Activated naive CD8-positive, alpha-beta T cell treated with anti-CD3 and anti-CD28 coated beads, Interleukin-2, amount 10 ng/mL, durations not matched to agents 7 days and 5 days (primary cell): ENCODE measurements at regions not wholly inside any gene's neighbourhood (a gene's known extent, or its start where the extent isn't known, plus 50 kb on each side); places are given as distances from the start of the nearest gene placed in this dataset.

Experiments used
- ATAC-seq: fragments of 150-1000 bp; cut with Tn5 transposase; one replicate; pipeline ENCODE4 v1.10.0; 2021; ENCODE audit warnings: low read depth, moderate library complexity
- POLR2A ChIA-PET: fragments of 350-600 bp; sonication (Branson Sonifier 250); formaldehyde crosslinking; loops from one replicate; lab custom pipeline; 2021; ENCODE audit warnings: antibody characterized with exemption; lab: Charles Lee
- DNase-seq: peaks from one replicate; pipeline ENCODE4 v3.0.0; 2021
- H3K27ac Mint-ChIP-seq: one replicate; pipeline ENCODE4 v1.8.0; 2022; ENCODE audit warnings: mild to moderate bottlenecking, mixed read lengths
- H3K27me3 Mint-ChIP-seq: one replicate; pipeline ENCODE4 v1.8.0; 2022; ENCODE audit warnings: mild to moderate bottlenecking, moderate library complexity, mixed read lengths
- H3K36me3 Mint-ChIP-seq: one replicate; pipeline ENCODE4 v1.8.0; 2021; ENCODE audit warnings: mild to moderate bottlenecking, mixed read lengths
- H3K4me1 Mint-ChIP-seq: one replicate; pipeline ENCODE4 v1.8.0; 2021; ENCODE audit warnings: mixed read lengths
- H3K4me3 Mint-ChIP-seq: one replicate; pipeline ENCODE4 v1.8.0; 2022; ENCODE audit warnings: mild to moderate bottlenecking, moderate library complexity, mixed read lengths
- H3K9me3 Mint-ChIP-seq: one replicate; pipeline ENCODE4 v1.8.0; 2021; ENCODE audit warnings: mixed read lengths

DNA sequence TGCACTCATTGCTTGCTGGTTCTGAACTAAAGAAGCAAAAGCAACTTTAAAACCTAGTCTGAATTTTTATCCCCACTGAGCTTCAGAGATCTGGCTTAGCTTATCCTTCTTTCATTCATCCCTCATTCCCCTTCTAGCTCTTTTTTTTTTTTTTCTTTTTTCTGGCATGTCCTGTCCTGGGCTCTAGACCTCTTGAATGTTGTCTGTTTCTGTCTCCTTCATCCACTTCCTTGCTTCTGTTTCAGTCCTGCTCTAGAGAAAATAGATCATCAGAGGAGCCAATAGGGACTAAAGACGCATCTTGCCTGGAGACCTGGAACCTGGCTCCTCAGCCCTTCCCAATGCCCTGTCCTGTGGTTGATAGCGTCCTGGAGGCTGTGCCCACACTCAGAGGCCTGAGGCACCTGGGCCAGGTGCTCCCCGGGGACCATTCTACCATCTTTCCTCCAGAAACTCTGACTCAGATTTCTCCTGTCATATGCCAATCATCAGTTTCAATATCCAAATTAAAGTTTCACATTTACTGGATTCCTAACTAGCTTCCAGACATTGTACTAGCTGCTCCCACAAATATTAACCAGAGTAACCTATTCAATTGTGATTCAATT lies 115.7 kb upstream of the GATB start:
- Mint-ChIP-seq H3K27ac (no peak overlapping the region), H3K36me3 (no peaks in the 10 kb centered on the region), H3K4me3 (no peak overlapping the region), H3K27me3 (no peaks in the 10 kb centered on the region), H3K9me3 (peaks cover 6% of the 10 kb centered on the region), H3K4me1 (peaks cover 4% of the 10 kb centered on the region)
- ATAC-seq (no peak), DNase-seq (no peak)
- POLR2A ChIA-PET, result no interaction called here

DNA sequence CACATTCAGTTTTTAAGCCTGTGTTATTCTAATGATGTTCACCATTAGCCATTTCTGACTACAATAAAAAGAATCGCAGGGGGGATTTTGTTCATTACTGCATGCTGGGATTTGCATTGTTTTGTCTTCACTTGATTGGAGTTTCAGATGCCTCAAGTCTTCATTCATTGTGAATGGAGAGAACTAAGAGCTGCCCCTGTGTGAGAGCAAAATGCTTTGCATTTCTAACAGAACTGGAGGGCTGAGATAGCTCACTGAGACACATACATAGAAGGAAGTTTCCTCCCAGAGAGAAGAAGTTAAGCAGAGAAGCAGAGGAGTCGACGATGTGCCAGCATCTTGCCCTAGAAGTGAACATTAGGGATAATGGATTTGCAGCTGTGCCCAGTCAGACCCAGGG lies 113.5 kb upstream of the GATB start:
- POLR2A ChIA-PET, result no interaction called here
- no peak for ATAC-seq

DNA sequence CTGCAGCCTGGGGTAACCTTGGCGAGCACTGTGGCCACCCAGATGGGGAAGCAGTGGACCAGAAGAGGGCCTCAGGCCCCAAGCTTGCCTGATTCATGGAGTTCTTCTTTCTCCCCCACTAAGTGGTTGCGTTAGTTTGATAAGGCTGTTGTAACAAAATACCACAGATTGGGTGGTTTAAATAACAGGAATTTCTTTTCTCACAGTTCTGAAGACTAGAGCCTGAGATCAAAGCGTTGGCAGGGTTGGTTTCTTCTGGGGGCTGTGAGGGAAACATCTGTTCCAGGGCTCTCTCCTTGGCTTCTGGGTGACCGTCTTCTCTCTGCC lies 105.7 kb upstream of the GATB start:
- Mint-ChIP-seq H3K27me3 (no peaks in the 10 kb centered on the region), H3K36me3 (no peaks in the 10 kb centered on the region), H3K9me3 (peaks cover 4% of the 10 kb centered on the region), H3K4me3 (no peak overlapping the region), H3K4me1 (peaks cover 3% of the 10 kb centered on the region), H3K27ac (no peak overlapping the region)
- POLR2A ChIA-PET, result no interaction called here
- DNase-seq (no peak), ATAC-seq (no peak)

More for the DNA sequence above, 113.5 kb upstream of the GATB start:
- Mint-ChIP-seq H3K27ac (no peak overlapping the region), H3K4me1 (no peaks in the 10 kb centered on the region), H3K9me3 (peaks cover 6% of the 10 kb centered on the region), H3K27me3 (no peaks in the 10 kb centered on the region), H3K36me3 (no peaks in the 10 kb centered on the region), H3K4me3 (no peak overlapping the region)
- no peak for DNase-seq

DNA sequence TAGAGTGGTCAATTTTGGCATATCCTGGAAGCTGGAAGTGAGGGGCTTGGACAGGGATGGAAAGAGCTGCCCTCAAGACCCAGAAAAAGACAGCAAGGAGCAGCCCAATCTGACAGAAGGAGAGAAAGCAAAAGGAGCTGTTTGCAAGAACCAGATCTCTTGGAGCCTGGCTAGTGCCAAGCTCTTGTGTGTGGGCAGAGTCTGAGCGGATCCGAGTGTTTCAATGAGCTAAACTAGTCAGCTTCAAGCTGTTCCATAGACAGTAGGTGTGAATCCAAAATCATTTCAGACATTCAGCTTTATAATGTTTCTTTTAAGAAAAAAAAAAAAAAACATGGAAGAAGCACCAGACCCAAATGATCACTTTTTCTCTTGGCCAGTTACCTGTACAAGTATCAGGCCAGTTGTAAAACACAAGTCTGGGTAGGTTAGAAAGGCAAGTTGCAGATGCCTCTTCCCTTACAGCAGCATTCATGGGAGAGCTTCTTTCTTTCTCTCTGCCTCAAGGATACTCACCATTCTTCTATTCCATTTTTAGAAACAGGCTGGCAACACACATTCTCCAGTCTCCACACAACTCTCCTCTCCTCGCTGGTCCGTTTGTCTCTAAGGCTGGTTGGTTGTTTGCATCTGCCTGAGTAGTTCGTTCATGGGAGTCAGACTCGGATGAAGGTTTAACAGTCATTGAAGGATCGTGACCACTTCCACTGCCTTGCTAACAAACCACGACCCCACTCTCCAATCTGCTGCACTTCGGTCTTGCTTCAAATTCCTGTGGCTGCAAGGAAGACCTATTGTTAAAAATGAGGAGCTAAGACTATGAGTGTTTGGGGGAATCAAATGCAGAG lies 105.2 kb upstream of the GATB start:
- Mint-ChIP-seq H3K4me3 (no peak overlapping the region), H3K27me3 (peaks cover 2% of the 10 kb centered on the region), H3K36me3 (no peaks in the 10 kb centered on the region), H3K4me1 (peaks cover 3% of the 10 kb centered on the region), H3K9me3 (peaks cover 4% of the 10 kb centered on the region), H3K27ac (no peak overlapping the region)
- DNase-seq, result no peak
- no peak for ATAC-seq
- POLR2A ChIA-PET, result no interaction called here

DNA sequence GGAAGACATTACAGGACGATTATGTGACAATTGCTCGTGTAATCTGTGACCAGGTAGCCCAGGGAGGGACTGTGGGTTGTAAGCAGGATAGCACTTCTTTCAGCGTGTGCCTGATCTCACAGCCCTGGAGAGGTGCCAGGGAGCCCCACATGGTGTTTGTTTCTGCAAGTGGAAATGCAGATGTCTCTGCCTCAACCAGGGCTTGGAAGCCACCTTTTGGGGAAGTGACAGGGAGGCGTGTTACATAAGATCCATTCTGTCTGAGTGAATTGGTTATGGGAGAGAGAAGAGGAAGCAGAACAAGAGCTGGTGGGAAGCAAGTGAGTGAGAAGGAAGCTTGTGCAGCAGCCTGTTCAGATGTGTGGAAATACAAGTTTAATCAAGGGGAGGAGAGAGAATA lies 104.5 kb upstream of the GATB start:
- Mint-ChIP-seq H3K4me1 (peaks cover 3% of the 10 kb centered on the region), H3K27ac (peak overlapping the region; percentile 35), H3K4me3 (no peak overlapping the region), H3K9me3 (peaks cover 4% of the 10 kb centered on the region), H3K27me3 (peaks cover 2% of the 10 kb centered on the region), H3K36me3 (no peaks in the 10 kb centered on the region)
- no peak for ATAC-seq
- POLR2A ChIA-PET, result no interaction called here
- no peak for DNase-seq

DNA sequence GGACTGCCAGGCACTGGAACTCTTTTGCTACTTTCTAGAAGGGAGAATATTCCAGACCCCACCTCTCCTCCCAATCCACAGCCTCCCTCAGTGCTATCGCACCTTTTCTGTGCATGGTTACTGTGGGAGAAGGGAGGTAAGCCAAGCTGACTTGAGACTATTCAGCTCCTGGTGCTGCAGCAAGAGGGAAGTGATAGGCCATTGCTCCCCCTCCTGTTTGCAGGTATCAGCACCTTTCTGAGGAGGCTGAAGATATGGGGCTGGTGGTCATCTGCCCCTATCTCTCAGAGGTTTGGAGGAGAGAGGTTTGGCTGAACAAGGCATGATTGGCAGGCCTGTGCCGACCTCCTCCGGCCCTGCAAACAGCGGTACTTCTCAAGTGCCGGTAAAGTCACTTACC lies 103.3 kb upstream of the GATB start:
- peaks cover 4% of the 10 kb centered on the region for H3K9me3 Mint-ChIP-seq
- no peak overlapping the region for H3K27ac Mint-ChIP-seq
- POLR2A ChIA-PET, result no interaction called here
- no peaks in the 10 kb centered on the region for H3K36me3 Mint-ChIP-seq
- no peak for DNase-seq
- peaks cover 3% of the 10 kb centered on the region for H3K4me1 Mint-ChIP-seq
- peaks cover 2% of the 10 kb centered on the region for H3K27me3 Mint-ChIP-seq
- ATAC-seq, result no peak
- H3K4me3 Mint-ChIP-seq, result no peak overlapping the region

DNA sequence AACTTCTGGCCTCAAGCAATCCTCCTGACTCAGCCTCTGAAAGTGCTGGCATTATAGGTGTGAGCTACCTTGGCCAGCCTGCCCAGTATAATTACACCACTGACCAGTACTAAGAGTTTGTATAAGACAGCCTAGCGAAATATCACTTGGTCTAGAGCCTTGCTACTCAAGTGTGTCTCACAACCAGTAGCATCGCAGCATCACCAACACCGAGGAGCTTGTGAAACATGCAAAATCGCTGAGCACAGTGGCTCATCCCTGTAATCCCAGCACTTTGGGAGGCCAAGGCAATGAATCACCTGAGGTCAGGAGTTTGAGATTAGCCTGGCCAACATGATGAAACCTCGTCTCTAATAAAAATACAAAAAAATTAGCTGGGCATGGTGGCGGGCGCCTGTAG lies 102.0 kb upstream of the GATB start:
- no peak overlapping the region for H3K4me3 Mint-ChIP-seq
- no peaks in the 10 kb centered on the region for H3K36me3 Mint-ChIP-seq
- H3K27ac Mint-ChIP-seq, result no peak overlapping the region
- ATAC-seq, result no peak
- POLR2A ChIA-PET, result no interaction called here
- H3K4me1 Mint-ChIP-seq, result peaks cover 3% of the 10 kb centered on the region
- H3K27me3 Mint-ChIP-seq, result peaks cover 4% of the 10 kb centered on the region
- DNase-seq, result no peak
- H3K9me3 Mint-ChIP-seq, result peaks cover under 1% of the 10 kb centered on the region

DNA sequence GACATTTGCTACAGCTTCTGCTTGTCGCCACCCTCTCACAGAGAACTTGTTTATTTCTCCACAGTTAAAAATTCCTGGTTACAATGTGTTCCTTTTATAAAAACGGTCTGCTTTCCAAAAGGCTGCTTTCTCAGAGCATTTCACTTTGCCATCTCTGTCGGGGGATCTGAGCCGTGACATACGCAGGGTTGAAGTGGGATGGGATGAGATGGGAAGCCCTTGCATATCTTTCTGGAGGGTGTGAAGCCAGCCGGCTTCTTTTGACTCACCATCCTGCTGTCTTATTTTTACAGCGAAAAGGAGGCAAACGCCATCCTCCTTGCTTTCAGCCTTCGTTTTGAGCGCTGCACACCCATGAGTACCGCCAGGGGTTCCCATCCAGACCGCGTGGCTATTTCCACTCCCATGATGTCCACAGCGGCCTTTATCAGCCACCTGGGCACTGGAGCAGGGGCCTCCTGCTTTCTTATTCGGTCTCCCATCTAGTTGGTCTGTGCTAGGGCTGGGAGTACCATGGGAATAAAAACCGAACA lies 99.8 kb upstream of the GATB start:
- Mint-ChIP-seq H3K36me3 (no peaks in the 10 kb centered on the region), H3K27ac (no peak overlapping the region), H3K4me1 (no peaks in the 10 kb centered on the region), H3K27me3 (peaks cover 4% of the 10 kb centered on the region), H3K9me3 (no peaks in the 10 kb centered on the region), H3K4me3 (no peak overlapping the region)
- POLR2A ChIA-PET, result no interaction called here
- ATAC-seq (no peak), DNase-seq (no peak)

DNA sequence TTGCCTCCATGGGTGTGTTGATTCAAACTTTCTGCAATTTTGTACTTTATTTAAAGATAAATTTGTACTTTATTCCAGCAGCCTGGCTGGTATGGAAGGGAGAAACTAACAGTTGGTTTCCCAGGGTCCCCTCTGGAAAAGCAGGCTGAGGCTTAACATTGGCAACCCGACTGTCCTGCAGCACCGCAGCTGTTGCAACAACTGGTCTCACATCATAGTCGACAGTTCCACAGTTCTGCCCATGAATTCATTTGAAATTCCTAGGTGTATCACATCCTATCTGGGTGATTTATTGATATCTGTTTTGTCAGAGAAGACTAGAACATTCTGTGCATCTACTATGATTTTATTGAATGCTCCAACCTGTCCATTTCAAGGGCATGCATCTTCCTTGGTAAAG lies 98.8 kb upstream of the GATB start:
- H3K9me3 Mint-ChIP-seq, result no peaks in the 10 kb centered on the region
- DNase-seq, result no peak
- no peak overlapping the region for H3K4me3 Mint-ChIP-seq
- H3K27me3 Mint-ChIP-seq, result peaks cover 4% of the 10 kb centered on the region
- no peak overlapping the region for H3K27ac Mint-ChIP-seq
- H3K36me3 Mint-ChIP-seq, result no peaks in the 10 kb centered on the region
- ATAC-seq, result no peak
- POLR2A ChIA-PET, result no interaction called here
- no peaks in the 10 kb centered on the region for H3K4me1 Mint-ChIP-seq

DNA sequence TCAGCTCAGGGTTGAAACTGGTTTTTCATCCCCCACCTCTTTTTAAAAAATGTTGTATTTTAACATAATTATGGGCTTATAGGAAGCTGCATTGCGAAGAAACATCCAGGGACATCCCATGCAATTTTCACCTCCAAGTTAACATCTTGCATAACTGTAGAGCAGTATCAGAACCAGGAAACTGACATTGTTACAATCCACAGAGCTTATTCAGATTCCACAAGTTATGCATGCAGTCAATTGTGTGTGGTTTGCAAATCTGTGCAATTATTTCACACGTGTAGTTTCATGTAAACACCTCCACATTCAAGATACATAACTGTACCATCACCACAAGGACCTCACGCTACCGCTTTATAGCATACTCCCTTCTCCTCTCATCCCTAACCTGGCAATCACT lies 97.5 kb upstream of the GATB start:
- POLR2A ChIA-PET, result no interaction called here
- Mint-ChIP-seq H3K9me3 (no peaks in the 10 kb centered on the region), H3K4me3 (no peak overlapping the region), H3K36me3 (no peaks in the 10 kb centered on the region), H3K27ac (no peak overlapping the region), H3K4me1 (no peaks in the 10 kb centered on the region), H3K27me3 (peaks cover 4% of the 10 kb centered on the region)
- no peak for DNase-seq
- no peak for ATAC-seq

DNA sequence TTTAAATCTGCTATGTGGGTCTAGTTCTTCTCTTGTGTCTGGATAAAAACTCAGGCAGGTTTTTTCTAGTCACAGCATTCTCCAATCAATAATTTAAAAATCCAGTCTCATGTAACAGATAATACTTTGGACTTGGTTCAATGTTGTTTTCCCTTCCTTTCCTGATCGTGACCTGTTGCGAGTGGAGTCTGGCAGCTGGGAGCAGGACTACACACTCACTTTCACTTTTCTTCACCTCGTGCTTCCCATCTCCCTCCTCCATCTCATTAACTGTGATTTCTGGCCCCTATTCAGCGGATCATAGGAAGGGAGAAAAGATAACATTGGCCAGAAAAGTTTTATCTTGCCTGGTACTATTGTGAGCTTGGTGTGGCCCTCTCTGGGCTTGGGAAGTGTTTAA lies 96.6 kb upstream of the GATB start:
- Mint-ChIP-seq H3K27ac (no peak overlapping the region), H3K9me3 (no peaks in the 10 kb centered on the region), H3K27me3 (peaks cover 4% of the 10 kb centered on the region), H3K36me3 (no peaks in the 10 kb centered on the region), H3K4me3 (no peak overlapping the region), H3K4me1 (no peaks in the 10 kb centered on the region)
- POLR2A ChIA-PET, result no interaction called here
- no peak for DNase-seq
- no peak for ATAC-seq

DNA sequence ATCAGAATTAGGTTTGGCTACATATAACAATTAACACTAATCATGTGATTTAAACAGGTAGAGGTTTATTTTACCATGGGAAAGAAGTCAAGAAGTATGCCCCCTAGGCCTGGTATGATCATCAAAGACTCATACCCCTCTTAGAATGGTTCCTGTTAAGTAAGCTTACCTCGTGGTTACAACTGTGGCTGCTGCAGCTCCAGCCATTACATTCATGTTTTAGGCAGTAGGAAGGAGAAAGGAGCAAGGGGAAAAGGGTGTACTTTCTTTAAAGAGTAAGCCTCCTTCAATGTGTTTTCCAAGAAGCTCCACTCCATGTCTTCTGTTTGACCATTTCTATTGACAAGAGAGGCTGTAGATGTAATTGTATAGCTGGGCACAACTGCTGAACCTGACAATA lies 94.9 kb upstream of the GATB start:
- Mint-ChIP-seq H3K27ac (no peak overlapping the region), H3K9me3 (no peaks in the 10 kb centered on the region), H3K36me3 (no peaks in the 10 kb centered on the region), H3K27me3 (peaks cover 2% of the 10 kb centered on the region), H3K4me3 (no peak overlapping the region), H3K4me1 (no peaks in the 10 kb centered on the region)
- POLR2A ChIA-PET, result no interaction called here
- DNase-seq, result no peak
- ATAC-seq, result no peak

DNA sequence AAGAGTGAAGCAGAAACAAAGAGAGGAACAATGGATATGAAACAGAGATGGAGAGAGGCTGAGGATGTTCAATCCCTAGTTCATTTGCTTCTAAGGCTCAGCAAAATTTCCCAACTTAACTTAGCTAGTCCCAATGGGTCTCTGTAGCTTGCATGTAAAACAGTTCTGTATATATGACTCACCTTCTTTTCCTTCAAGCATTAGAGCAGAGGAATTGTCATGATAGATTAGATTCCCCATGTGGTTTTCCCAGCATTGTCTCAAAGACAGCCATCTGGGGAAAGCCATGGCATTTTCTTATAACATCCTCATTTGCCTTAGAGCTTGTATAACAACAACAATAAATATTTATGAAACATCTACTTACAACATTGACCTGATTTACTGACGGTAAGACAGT lies 93.9 kb upstream of the GATB start:
- POLR2A ChIA-PET, result no interaction called here
- H3K27ac Mint-ChIP-seq, result no peak overlapping the region
- H3K4me3 Mint-ChIP-seq, result no peak overlapping the region
- H3K9me3 Mint-ChIP-seq, result no peaks in the 10 kb centered on the region
- peaks cover 2% of the 10 kb centered on the region for H3K27me3 Mint-ChIP-seq
- DNase-seq (no peak), ATAC-seq (no peak)
- no peaks in the 10 kb centered on the region for H3K4me1 Mint-ChIP-seq
- no peaks in the 10 kb centered on the region for H3K36me3 Mint-ChIP-seq

DNA sequence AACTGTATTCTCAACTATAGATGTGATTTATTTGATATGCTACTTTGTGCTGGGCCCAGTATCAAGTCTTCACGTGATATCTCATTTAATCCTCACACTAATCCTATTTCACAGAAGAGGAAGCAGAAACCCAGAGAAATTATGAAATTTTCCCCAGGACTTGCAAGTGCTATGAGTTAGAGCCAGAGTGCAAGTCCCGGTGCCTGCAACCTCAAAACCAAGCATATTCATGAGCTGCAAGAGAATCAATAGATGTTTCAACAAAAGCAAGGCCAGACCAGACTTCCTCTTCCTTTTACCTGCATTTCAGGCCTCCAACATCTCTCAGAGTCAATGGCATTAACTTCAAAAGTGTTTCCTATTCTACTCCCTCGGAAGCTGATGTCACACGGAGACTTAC lies 92.2 kb upstream of the GATB start:
- Mint-ChIP-seq H3K9me3 (peaks cover 3% of the 10 kb centered on the region), H3K27ac (no peak overlapping the region), H3K36me3 (no peaks in the 10 kb centered on the region), H3K4me3 (no peak overlapping the region), H3K27me3 (no peaks in the 10 kb centered on the region), H3K4me1 (no peaks in the 10 kb centered on the region)
- DNase-seq (no peak), ATAC-seq (no peak)
- POLR2A ChIA-PET, result no interaction called here
